ENCODE measurements at regions not wholly inside any gene's neighbourhood (a gene's known extent, or its start where the extent isn't known, plus 50 kb on each side); places are given as distances from the start of the nearest gene placed in this dataset.

- Mint-ChIP-seq H3K36me3 (no peaks in the 10 kb centered on the region), H3K27ac (no peak overlapping the region), H3K9me3 (no peaks in the 10 kb centered on the region)
- ATAC-seq (no peak), DNase-seq (ENCODE audit: low spot score in 2 of 2) (no peak)
Observed at GRCh38 chr2:15028406-15028805, 395.9 kb downstream of the LRATD1 start.

GRCh38 chr2:15031745-15032240, 399.3 kb downstream of the LRATD1 start:
- no peak for DNase-seq (ENCODE audit: low spot score in 2 of 2)
- Mint-ChIP-seq H3K27ac (no peak overlapping the region), H3K36me3 (peaks cover 0 to 7% of the 10 kb centered on the region in 2 donors), H3K9me3 (peaks cover 0 to 5% of the 10 kb centered on the region in 2 donors)
- ATAC-seq, result peak in 1 of 2 donors; percentile 30

- ATAC-seq, result no peak
- DNase-seq (ENCODE audit: low spot score in 2 of 2), result no peak
- Mint-ChIP-seq H3K36me3 (peaks cover 0 to 7% of the 10 kb centered on the region in 2 donors), H3K9me3 (peaks cover 0 to 5% of the 10 kb centered on the region in 2 donors), H3K27ac (no peak overlapping the region)
Observed at GRCh38 chr2:15034246-15034645, 401.7 kb downstream of the LRATD1 start.

GRCh38 chr2:15034860-15035259, 402.3 kb downstream of the LRATD1 start:
- ATAC-seq (no peak), DNase-seq (ENCODE audit: low spot score in 2 of 2) (no peak)
- Mint-ChIP-seq H3K9me3 (peaks cover 0 to 5% of the 10 kb centered on the region in 2 donors), H3K27ac (no peak overlapping the region), H3K36me3 (peaks cover 0 to 7% of the 10 kb centered on the region in 2 donors)

- peaks cover 0 to 7% of the 10 kb centered on the region in 2 donors for H3K36me3 Mint-ChIP-seq
- H3K27ac Mint-ChIP-seq, result no peak overlapping the region
- H3K9me3 Mint-ChIP-seq, result peaks cover 0 to 5% of the 10 kb centered on the region in 2 donors
- ATAC-seq (peak; percentile 52 to 91), DNase-seq (ENCODE audit: low spot score in 2 of 2) (no peak)
Observed at GRCh38 chr2:15038366-15039364, 406.1 kb downstream of the LRATD1 start.

GRCh38 chr2:15040429-15041084, 408.0 kb downstream of the LRATD1 start:
- H3K9me3 Mint-ChIP-seq, result peaks cover 0 to 1% of the 10 kb centered on the region in 2 donors
- ATAC-seq (no peak), DNase-seq (ENCODE audit: low spot score in 2 of 2) (no peak)
- peaks cover 0 to 2% of the 10 kb centered on the region in 2 donors for H3K36me3 Mint-ChIP-seq
- H3K27ac Mint-ChIP-seq, result no peak overlapping the region

- Mint-ChIP-seq H3K27ac (no peak overlapping the region), H3K9me3 (no peaks in the 10 kb centered on the region), H3K36me3 (no peaks in the 10 kb centered on the region)
- DNase-seq (ENCODE audit: low spot score in 2 of 2) (no peak), ATAC-seq (no peak)
Observed at GRCh38 chr2:15041429-15041837, 408.9 kb downstream of the LRATD1 start.

- Mint-ChIP-seq H3K9me3 (no peaks in the 10 kb centered on the region), H3K27ac (no peak overlapping the region), H3K36me3 (no peaks in the 10 kb centered on the region)
- DNase-seq (ENCODE audit: low spot score in 2 of 2) (no peak), ATAC-seq (no peak)
Observed at GRCh38 chr2:15042801-15043217, 410.3 kb downstream of the LRATD1 start.

- ATAC-seq (no peak), DNase-seq (ENCODE audit: low spot score in 2 of 2) (no peak)
- no peaks in the 10 kb centered on the region for H3K9me3 Mint-ChIP-seq
- H3K36me3 Mint-ChIP-seq, result no peaks in the 10 kb centered on the region
- no peak overlapping the region for H3K27ac Mint-ChIP-seq
Observed at GRCh38 chr2:15043336-15044058, 411.0 kb downstream of the LRATD1 start.

GRCh38 chr2:15045054-15045453, 412.5 kb downstream of the LRATD1 start:
- DNase-seq (ENCODE audit: low spot score in 2 of 2) (no peak), ATAC-seq (no peak)
- Mint-ChIP-seq H3K27ac (no peak overlapping the region), H3K9me3 (no peaks in the 10 kb centered on the region), H3K36me3 (no peaks in the 10 kb centered on the region)

- no peak overlapping the region for H3K27ac Mint-ChIP-seq
- H3K36me3 Mint-ChIP-seq, result no peaks in the 10 kb centered on the region
- H3K9me3 Mint-ChIP-seq, result no peaks in the 10 kb centered on the region
- ATAC-seq, result no peak
- no peak for DNase-seq (ENCODE audit: low spot score in 2 of 2)
Observed at GRCh38 chr2:15047184-15047583, 414.7 kb downstream of the LRATD1 start.

- DNase-seq (ENCODE audit: low spot score in 2 of 2) (no peak), ATAC-seq (no peak)
- no peaks in the 10 kb centered on the region for H3K9me3 Mint-ChIP-seq
- H3K36me3 Mint-ChIP-seq, result no peaks in the 10 kb centered on the region
- peak overlapping the region in 1 of 2 donors; percentile 57 for H3K27ac Mint-ChIP-seq
Observed at GRCh38 chr2:15048000-15048399, 415.5 kb downstream of the LRATD1 start.

GRCh38 chr2:15049096-15049993, 416.8 kb downstream of the LRATD1 start:
- DNase-seq (ENCODE audit: low spot score in 2 of 2), result no peak
- no peaks in the 10 kb centered on the region for H3K9me3 Mint-ChIP-seq
- ATAC-seq, result no peak
- no peaks in the 10 kb centered on the region for H3K36me3 Mint-ChIP-seq
- H3K27ac Mint-ChIP-seq, result no peak overlapping the region

- Mint-ChIP-seq H3K9me3 (no peaks in the 10 kb centered on the region), H3K27ac (no peak overlapping the region), H3K36me3 (no peaks in the 10 kb centered on the region)
- ATAC-seq, result no peak
- no peak for DNase-seq (ENCODE audit: low spot score in 2 of 2)
Observed at GRCh38 chr2:15050483-15050882, 418.0 kb downstream of the LRATD1 start.

- DNase-seq (ENCODE audit: low spot score in 2 of 2) (no peak), ATAC-seq (no peak)
- Mint-ChIP-seq H3K36me3 (no peaks in the 10 kb centered on the region), H3K27ac (no peak overlapping the region), H3K9me3 (no peaks in the 10 kb centered on the region)
Observed at GRCh38 chr2:15053542-15053941, 421.0 kb downstream of the LRATD1 start.

All from activated naive CD4-positive, alpha-beta T cell treated with anti-CD3 and anti-CD28 coated beads, Interleukin-2, amount 50 U/mL, for 72 hours (primary cell).